Myocyte (in vitro differentiated cells): ENCODE measurements at regions not wholly inside any gene's neighbourhood (a gene's known extent, or its start where the extent isn't known, plus 50 kb on each side); places are given as distances from the start of the nearest gene placed in this dataset.
A peak's percentile ranks its signal among the peaks of the same experiment; 100 is the strongest.
"Not testable (repeated sequence)": the region's sequence is repeated elsewhere in the genome, so short reads cannot be mapped to it uniquely, and the experiment has no call there.

Experiments used
- DNase-seq: peaks from one replicate; pipeline ENCODE4 v3.0.0-alpha.2; 2012; ENCODE audit warnings: low read depth

- DNase-seq: peak; percentile 6
Measured at GRCh38 chrX:84611843-84612636, 109.8 kb upstream of the HDX start.

- DNase-seq: no peak
Measured at GRCh38 chrX:84634201-84634782, 132.0 kb upstream of the HDX start.

- DNase-seq: no peak
Measured at GRCh38 chrX:84666086-84666485, 163.8 kb upstream of the HDX start.

- DNase-seq: no peak
Measured at GRCh38 chrX:84690228-84690627, 188.0 kb upstream of the HDX start.

- no peak for DNase-seq
Measured at GRCh38 chrX:84709987-84710386, 207.7 kb upstream of the HDX start.

- no peak for DNase-seq
Measured at GRCh38 chrX:84710611-84711010, 208.4 kb upstream of the HDX start.

- no peak for DNase-seq
Measured at GRCh38 chrX:84712621-84713020, 210.4 kb upstream of the HDX start.

- DNase-seq: no peak
Measured at GRCh38 chrX:84715315-84715714, 213.1 kb upstream of the HDX start.

GRCh38 chrX:84717343-84717742 lies 215.1 kb upstream of the HDX start:
- no peak for DNase-seq

- DNase-seq: peak; percentile 28
Measured at GRCh38 chrX:84721416-84721815, 219.2 kb upstream of the HDX start.

GRCh38 chrX:84724576-84724975 lies 222.3 kb upstream of the HDX start:
- peak; percentile 82 for DNase-seq

GRCh38 chrX:84729408-84729807 lies 227.2 kb upstream of the HDX start:
- no peak for DNase-seq

GRCh38 chrX:84729809-84730208 lies 227.6 kb upstream of the HDX start:
- DNase-seq: peak; percentile 42

- no peak for DNase-seq
Measured at GRCh38 chrX:84735025-84735424, 232.8 kb upstream of the HDX start.

- peak; percentile 55 for DNase-seq
Measured at GRCh38 chrX:84737471-84737871, 235.2 kb upstream of the HDX start.

GRCh38 chrX:84747516-84747915 lies 245.3 kb upstream of the HDX start:
- DNase-seq: no peak

- DNase-seq: no peak
Measured at GRCh38 chrX:84748965-84749656, 246.9 kb upstream of the HDX start.

- DNase-seq: no peak
Measured at GRCh38 chrX:84760560-84760959, 243.1 kb upstream of the APOOL start.

- no peak for DNase-seq
Measured at GRCh38 chrX:84796321-84796720, 207.4 kb upstream of the APOOL start.

- DNase-seq: no peak
Measured at GRCh38 chrX:84830836-84831235, 172.8 kb upstream of the APOOL start.

- not testable (repeated sequence) for DNase-seq
Measured at GRCh38 chrX:84846541-84846940, 157.1 kb upstream of the APOOL start.

- not testable (repeated sequence) for DNase-seq
Measured at GRCh38 chrX:84851183-84851582, 152.5 kb upstream of the APOOL start.
